ENCODE measurements at regions not wholly inside any gene's neighbourhood (a gene's known extent, or its start where the extent isn't known, plus 50 kb on each side); places are given as distances from the start of the nearest gene placed in this dataset.

DNA sequence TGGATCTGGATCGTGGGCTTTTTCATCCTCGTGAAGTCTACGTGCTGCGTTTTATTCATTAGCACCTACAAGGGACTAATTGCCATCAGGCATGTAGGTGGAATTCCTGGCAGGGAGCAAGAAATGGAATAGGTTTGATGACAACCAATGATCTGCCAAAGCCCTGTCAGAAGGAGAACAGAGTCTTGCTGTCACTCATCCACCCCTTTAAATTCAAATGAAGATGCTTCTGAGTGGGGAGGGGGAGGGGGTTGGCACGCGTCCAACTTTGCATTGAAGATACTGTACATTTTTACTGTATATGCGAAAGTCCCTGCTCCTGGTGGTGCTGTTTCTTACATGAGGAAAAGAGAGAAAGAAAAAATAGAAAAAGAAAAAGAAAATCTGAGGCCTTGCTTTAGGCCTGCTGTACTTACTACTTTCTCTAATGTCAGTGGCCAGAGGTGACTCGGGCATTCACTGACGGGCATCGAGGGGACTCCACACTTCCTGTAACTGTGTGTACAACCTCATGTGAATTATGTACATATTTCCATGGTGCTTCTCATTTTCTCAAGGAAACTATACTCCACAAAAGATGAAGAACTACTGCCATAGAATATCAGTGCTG lies 569.1 kb downstream of the INHBA start:
- TF ChIP-seq, protein P1, sequence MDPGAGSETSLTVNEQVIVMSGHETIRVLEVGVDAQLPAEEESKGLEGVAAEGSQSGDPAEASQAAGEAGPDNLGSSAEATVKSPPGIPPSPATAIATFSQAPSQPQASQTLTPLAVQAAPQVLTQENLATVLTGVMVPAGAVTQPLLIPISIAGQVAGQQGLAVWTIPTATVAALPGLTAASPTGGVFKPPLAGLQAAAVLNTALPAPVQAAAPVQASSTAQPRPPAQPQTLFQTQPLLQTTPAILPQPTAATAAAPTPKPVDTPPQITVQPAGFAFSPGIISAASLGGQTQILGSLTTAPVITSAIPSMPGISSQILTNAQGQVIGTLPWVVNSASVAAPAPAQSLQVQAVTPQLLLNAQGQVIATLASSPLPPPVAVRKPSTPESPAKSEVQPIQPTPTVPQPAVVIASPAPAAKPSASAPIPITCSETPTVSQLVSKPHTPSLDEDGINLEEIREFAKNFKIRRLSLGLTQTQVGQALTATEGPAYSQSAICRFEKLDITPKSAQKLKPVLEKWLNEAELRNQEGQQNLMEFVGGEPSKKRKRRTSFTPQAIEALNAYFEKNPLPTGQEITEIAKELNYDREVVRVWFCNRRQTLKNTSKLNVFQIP (CRISPR knock-in tag; IDR thresholded peaks at IDR 0.05; ENCODE audit: borderline replicate concordance, low read depth) = no peak
- TF ChIP-seq ZNF8 (CRISPR knock-in tag; IDR thresholded peaks at IDR 0.05) (no peak), CSDC2 (CRISPR knock-in tag; IDR thresholded peaks at IDR 0.05) (no peak), ZNF70 (CRISPR knock-in tag; IDR thresholded peaks at IDR 0.05) (no peak), GLIS3 (CRISPR knock-in tag; IDR thresholded peaks at IDR 0.05) (no peak), ESRRG (CRISPR knock-in tag; IDR thresholded peaks at IDR 0.05) (no peak)
- peak; percentile 31 for ATAC-seq

DNA sequence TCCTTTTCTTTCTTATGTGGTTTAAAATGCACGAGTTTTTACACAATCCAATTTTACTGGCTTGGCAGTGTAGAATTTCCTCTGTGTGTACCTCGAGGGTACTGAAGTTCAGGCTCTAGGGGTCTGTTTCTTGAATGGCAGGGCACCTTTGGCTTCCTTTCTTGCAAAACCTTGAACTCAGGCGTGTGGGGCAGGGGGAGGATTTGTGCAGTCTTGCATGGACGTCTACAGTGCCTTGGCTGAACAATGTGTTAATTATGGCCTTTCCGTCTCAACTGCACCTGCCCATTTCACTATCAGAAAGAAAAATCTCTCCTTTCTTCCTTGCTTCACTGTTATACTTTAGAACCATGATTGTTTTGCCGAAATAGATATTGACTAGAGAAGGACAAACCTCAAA lies 570.9 kb downstream of the INHBA start:
- TF ChIP-seq, protein P2, sequence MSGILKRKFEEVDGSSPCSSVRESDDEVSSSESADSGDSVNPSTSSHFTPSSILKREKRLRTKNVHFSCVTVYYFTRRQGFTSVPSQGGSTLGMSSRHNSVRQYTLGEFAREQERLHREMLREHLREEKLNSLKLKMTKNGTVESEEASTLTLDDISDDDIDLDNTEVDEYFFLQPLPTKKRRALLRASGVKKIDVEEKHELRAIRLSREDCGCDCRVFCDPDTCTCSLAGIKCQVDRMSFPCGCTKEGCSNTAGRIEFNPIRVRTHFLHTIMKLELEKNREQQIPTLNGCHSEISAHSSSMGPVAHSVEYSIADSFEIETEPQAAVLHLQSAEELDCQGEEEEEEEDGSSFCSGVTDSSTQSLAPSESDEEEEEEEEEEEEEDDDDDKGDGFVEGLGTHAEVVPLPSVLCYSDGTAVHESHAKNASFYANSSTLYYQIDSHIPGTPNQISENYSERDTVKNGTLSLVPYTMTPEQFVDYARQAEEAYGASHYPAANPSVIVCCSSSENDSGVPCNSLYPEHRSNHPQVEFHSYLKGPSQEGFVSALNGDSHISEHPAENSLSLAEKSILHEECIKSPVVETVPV (CRISPR knock-in tag; IDR thresholded peaks at IDR 0.05) = no peak
- TF ChIP-seq CSDC2 (CRISPR knock-in tag; IDR thresholded peaks at IDR 0.05) = no peak
- TF ChIP-seq, protein P3, sequence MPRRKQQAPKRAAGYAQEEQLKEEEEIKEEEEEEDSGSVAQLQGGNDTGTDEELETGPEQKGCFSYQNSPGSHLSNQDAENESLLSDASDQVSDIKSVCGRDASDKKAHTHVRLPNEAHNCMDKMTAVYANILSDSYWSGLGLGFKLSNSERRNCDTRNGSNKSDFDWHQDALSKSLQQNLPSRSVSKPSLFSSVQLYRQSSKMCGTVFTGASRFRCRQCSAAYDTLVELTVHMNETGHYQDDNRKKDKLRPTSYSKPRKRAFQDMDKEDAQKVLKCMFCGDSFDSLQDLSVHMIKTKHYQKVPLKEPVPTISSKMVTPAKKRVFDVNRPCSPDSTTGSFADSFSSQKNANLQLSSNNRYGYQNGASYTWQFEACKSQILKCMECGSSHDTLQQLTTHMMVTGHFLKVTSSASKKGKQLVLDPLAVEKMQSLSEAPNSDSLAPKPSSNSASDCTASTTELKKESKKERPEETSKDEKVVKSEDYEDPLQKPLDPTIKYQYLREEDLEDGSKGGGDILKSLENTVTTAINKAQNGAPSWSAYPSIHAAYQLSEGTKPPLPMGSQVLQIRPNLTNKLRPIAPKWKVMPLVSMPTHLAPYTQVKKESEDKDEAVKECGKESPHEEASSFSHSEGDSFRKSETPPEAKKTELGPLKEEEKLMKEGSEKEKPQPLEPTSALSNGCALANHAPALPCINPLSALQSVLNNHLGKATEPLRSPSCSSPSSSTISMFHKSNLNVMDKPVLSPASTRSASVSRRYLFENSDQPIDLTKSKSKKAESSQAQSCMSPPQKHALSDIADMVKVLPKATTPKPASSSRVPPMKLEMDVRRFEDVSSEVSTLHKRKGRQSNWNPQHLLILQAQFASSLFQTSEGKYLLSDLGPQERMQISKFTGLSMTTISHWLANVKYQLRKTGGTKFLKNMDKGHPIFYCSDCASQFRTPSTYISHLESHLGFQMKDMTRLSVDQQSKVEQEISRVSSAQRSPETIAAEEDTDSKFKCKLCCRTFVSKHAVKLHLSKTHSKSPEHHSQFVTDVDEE (CRISPR knock-in tag; IDR thresholded peaks at IDR 0.05) = no peak
- TF ChIP-seq, protein P4, sequence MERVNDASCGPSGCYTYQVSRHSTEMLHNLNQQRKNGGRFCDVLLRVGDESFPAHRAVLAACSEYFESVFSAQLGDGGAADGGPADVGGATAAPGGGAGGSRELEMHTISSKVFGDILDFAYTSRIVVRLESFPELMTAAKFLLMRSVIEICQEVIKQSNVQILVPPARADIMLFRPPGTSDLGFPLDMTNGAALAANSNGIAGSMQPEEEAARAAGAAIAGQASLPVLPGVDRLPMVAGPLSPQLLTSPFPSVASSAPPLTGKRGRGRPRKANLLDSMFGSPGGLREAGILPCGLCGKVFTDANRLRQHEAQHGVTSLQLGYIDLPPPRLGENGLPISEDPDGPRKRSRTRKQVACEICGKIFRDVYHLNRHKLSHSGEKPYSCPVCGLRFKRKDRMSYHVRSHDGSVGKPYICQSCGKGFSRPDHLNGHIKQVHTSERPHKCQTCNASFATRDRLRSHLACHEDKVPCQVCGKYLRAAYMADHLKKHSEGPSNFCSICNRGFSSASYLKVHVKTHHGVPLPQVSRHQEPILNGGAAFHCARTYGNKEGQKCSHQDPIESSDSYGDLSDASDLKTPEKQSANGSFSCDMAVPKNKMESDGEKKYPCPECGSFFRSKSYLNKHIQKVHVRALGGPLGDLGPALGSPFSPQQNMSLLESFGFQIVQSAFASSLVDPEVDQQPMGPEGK (CRISPR knock-in tag; IDR thresholded peaks at IDR 0.05; ENCODE audit: borderline replicate concordance) = no peak
- no peak for TF ChIP-seq ZNF565 (CRISPR knock-in tag; conservative IDR thresholded peaks at IDR 0.05; ENCODE audit: low read depth)
- TF ChIP-seq PPARA (CRISPR knock-in tag; IDR thresholded peaks at IDR 0.05; ENCODE audit: borderline replicate concordance) = no peak
- TF ChIP-seq ZNF70 (CRISPR knock-in tag; IDR thresholded peaks at IDR 0.05) = no peak
- TF ChIP-seq ZFP30 (CRISPR knock-in tag; IDR thresholded peaks at IDR 0.05) = no peak
- TF ChIP-seq ISL1 (CRISPR knock-in tag; IDR thresholded peaks at IDR 0.05) = no peak
- TF ChIP-seq BACH2 (CRISPR knock-in tag; IDR thresholded peaks at IDR 0.05; ENCODE audit: borderline replicate concordance) = no peak
- TF ChIP-seq ZNF8 (CRISPR knock-in tag; IDR thresholded peaks at IDR 0.05) = no peak
- TF ChIP-seq TCF4 (CRISPR knock-in tag; IDR thresholded peaks at IDR 0.05; ENCODE audit: borderline replicate concordance) = no peak
- TF ChIP-seq TOX (CRISPR knock-in tag; IDR thresholded peaks at IDR 0.05; ENCODE audit: borderline replicate concordance) = no peak
- no peak for TF ChIP-seq RARB (CRISPR knock-in tag; IDR thresholded peaks at IDR 0.05)
- TF ChIP-seq ZFP3 (CRISPR knock-in tag; IDR thresholded peaks at IDR 0.05) = no peak
- TF ChIP-seq ARNTL (CRISPR knock-in tag; IDR thresholded peaks at IDR 0.05; ENCODE audit: borderline replicate concordance, low read depth) = no peak
- TF ChIP-seq, protein P5, sequence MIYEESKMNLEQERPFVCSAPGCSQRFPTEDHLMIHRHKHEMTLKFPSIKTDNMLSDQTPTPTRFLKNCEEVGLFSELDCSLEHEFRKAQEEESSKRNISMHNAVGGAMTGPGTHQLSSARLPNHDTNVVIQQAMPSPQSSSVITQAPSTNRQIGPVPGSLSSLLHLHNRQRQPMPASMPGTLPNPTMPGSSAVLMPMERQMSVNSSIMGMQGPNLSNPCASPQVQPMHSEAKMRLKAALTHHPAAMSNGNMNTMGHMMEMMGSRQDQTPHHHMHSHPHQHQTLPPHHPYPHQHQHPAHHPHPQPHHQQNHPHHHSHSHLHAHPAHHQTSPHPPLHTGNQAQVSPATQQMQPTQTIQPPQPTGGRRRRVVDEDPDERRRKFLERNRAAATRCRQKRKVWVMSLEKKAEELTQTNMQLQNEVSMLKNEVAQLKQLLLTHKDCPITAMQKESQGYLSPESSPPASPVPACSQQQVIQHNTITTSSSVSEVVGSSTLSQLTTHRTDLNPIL (CRISPR knock-in tag; IDR thresholded peaks at IDR 0.05; ENCODE audit: low read depth) = no peak
- TF ChIP-seq SNAI2 (CRISPR knock-in tag; IDR thresholded peaks at IDR 0.05) = no peak
- no peak for TF ChIP-seq ESRRG (CRISPR knock-in tag; IDR thresholded peaks at IDR 0.05)
- ATAC-seq = no peak

Data from SK-N-SH treated with all-trans-retinoic acid at 6 μM for 48 hours (cell line).